ENCODE measurements at regions not wholly inside any gene's neighbourhood (a gene's known extent, or its start where the extent isn't known, plus 50 kb on each side); places are given as distances from the start of the nearest gene placed in this dataset.

DNA sequence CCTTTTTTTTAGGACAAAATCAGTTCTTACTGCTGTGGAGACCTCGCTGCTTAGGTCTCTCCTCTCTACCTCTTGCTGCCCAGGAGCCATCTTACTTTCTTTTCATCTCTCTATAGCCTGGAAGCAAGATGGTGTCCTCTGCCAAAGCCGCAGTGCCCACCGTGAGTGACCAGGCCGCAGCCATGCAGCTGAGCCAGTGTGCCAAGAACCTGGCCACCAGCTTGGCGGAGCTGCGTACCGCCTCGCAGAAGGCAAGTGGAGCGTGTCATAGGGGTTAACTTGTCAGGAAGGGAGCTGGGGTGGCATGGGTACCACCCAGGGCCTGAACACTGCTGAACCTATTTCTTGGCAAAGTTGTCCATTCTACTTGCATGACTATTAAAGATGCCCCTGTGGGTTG is 320.3 kb upstream of the TPM1 start:
- H3K9me3 ChIP-seq (ENCODE audit: insufficient read depth, low read length) = no peaks in the 10 kb centered on the region
- H3K9ac ChIP-seq (ENCODE audit: low read length) = no peak overlapping the region
- H3K4me2 ChIP-seq (ENCODE audit: low read length) = no peak overlapping the region
- TF ChIP-seq, protein P1, sequence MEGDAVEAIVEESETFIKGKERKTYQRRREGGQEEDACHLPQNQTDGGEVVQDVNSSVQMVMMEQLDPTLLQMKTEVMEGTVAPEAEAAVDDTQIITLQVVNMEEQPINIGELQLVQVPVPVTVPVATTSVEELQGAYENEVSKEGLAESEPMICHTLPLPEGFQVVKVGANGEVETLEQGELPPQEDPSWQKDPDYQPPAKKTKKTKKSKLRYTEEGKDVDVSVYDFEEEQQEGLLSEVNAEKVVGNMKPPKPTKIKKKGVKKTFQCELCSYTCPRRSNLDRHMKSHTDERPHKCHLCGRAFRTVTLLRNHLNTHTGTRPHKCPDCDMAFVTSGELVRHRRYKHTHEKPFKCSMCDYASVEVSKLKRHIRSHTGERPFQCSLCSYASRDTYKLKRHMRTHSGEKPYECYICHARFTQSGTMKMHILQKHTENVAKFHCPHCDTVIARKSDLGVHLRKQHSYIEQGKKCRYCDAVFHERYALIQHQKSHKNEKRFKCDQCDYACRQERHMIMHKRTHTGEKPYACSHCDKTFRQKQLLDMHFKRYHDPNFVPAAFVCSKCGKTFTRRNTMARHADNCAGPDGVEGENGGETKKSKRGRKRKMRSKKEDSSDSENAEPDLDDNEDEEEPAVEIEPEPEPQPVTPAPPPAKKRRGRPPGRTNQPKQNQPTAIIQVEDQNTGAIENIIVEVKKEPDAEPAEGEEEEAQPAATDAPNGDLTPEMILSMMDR (IDR thresholded peaks at IDR 0.05; ENCODE audit: low read depth, low read length) = no peak
- no peak for TF ChIP-seq EZH2phosphoT487 (IDR thresholded peaks at IDR 0.05; ENCODE audit: low read depth)
- no peaks in the 10 kb centered on the region for H3K4me1 ChIP-seq (ENCODE audit: low read length)
- H3K27me3 ChIP-seq (ENCODE audit: low read depth, low read length) = no peaks in the 10 kb centered on the region
- no peaks in the 10 kb centered on the region for H3K36me3 ChIP-seq (replicated peaks; ENCODE audit: low read depth, low read length)
- no peak overlapping the region for H3K4me3 ChIP-seq (ENCODE audit: low read length)
- no peaks in the 10 kb centered on the region for H4K20me1 ChIP-seq (ENCODE audit: insufficient read depth, low read length)
- H3K79me2 ChIP-seq (ENCODE audit: low read length) = no peaks in the 10 kb centered on the region
- no peak overlapping the region for H2AFZ ChIP-seq (ENCODE audit: low read depth, low read length)
- no peak overlapping the region for H3K27ac ChIP-seq (ENCODE audit: low read length)

- no peaks in the 10 kb centered on the region for H3K36me3 ChIP-seq (replicated peaks; ENCODE audit: low read depth, low read length)
- no peaks in the 10 kb centered on the region for H3K27me3 ChIP-seq (ENCODE audit: low read depth, low read length)
- no peaks in the 10 kb centered on the region for H4K20me1 ChIP-seq (ENCODE audit: insufficient read depth, low read length)
- H3K4me1 ChIP-seq (ENCODE audit: low read length) = no peaks in the 10 kb centered on the region
- H3K4me3 ChIP-seq (ENCODE audit: low read length) = no peak overlapping the region
- no peaks in the 10 kb centered on the region for H3K79me2 ChIP-seq (ENCODE audit: low read length)
- no peaks in the 10 kb centered on the region for H3K9me3 ChIP-seq (ENCODE audit: insufficient read depth, low read length)
- no peak for TF ChIP-seq EZH2phosphoT487 (IDR thresholded peaks at IDR 0.05; ENCODE audit: low read depth)
- TF ChIP-seq, protein P1 (IDR thresholded peaks at IDR 0.05; ENCODE audit: low read depth, low read length) = no peak
- no peak overlapping the region for H2AFZ ChIP-seq (ENCODE audit: low read depth, low read length)
- no peak overlapping the region for H3K4me2 ChIP-seq (ENCODE audit: low read length)
- H3K27ac ChIP-seq (ENCODE audit: low read length) = no peak overlapping the region
- H3K9ac ChIP-seq (ENCODE audit: low read length) = no peak overlapping the region
Measured at GRCh38 chr15:62726461-62726860, 316.1 kb upstream of the TPM1 start.

DNA sequence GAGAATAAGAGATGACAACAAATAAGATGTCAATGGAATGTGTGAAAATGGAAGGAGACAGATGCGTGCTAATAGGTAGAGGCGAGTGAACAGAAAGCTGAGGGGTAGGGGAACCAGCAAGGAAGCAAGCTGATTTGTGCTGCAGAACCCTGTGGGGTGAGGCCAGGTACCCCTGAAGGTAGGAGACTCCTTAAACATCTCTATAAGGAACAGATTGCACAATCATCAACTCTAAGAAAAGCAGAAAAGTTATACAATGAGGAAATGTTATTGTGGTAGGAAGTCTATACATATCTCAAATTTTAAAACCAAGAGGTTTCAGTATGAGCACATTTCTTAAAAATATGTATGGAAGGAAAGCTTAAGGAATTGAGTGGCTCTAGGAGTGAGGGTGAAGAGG is 315.0 kb upstream of the TPM1 start:
- no peak overlapping the region for H3K27ac ChIP-seq (ENCODE audit: low read length)
- H3K79me2 ChIP-seq (ENCODE audit: low read length) = no peaks in the 10 kb centered on the region
- H4K20me1 ChIP-seq (ENCODE audit: insufficient read depth, low read length) = no peaks in the 10 kb centered on the region
- no peak overlapping the region for H3K4me2 ChIP-seq (ENCODE audit: low read length)
- H3K4me3 ChIP-seq (ENCODE audit: low read length) = no peak overlapping the region
- TF ChIP-seq, protein P1 (IDR thresholded peaks at IDR 0.05; ENCODE audit: low read depth, low read length) = no peak
- no peak for TF ChIP-seq EZH2phosphoT487 (IDR thresholded peaks at IDR 0.05; ENCODE audit: low read depth)
- H3K36me3 ChIP-seq (replicated peaks; ENCODE audit: low read depth, low read length) = no peaks in the 10 kb centered on the region
- no peaks in the 10 kb centered on the region for H3K9me3 ChIP-seq (ENCODE audit: insufficient read depth, low read length)
- no peaks in the 10 kb centered on the region for H3K27me3 ChIP-seq (ENCODE audit: low read depth, low read length)
- H3K4me1 ChIP-seq (ENCODE audit: low read length) = no peaks in the 10 kb centered on the region
- H2AFZ ChIP-seq (ENCODE audit: low read depth, low read length) = no peak overlapping the region
- H3K9ac ChIP-seq (ENCODE audit: low read length) = no peak overlapping the region

DNA sequence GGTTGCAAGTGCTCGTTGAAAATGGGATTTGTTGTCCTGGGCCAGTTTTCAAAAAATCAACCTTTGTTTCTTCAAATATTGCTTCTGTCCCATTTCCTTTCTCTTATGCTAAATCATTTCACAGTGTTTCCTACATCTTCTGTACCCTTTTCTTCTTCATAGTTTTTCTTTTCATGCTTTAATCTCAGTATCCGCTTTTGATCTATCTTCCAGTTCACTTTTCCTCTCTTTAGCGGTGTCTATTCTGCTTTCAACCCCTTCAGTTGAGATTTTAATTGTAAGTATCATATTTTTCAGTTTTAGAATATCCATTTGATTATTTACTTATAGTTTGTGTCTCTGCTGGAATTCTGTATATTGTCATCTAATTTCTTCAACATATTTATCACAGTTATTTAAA is 311.7 kb upstream of the TPM1 start:
- no peak overlapping the region for H3K4me2 ChIP-seq (ENCODE audit: low read length)
- H3K27me3 ChIP-seq (ENCODE audit: low read depth, low read length) = no peaks in the 10 kb centered on the region
- no peak overlapping the region for H3K9ac ChIP-seq (ENCODE audit: low read length)
- H3K27ac ChIP-seq (ENCODE audit: low read length) = no peak overlapping the region
- H3K79me2 ChIP-seq (ENCODE audit: low read length) = no peaks in the 10 kb centered on the region
- TF ChIP-seq EZH2phosphoT487 (IDR thresholded peaks at IDR 0.05; ENCODE audit: low read depth) = no peak
- TF ChIP-seq, protein P1 (IDR thresholded peaks at IDR 0.05; ENCODE audit: low read depth, low read length) = no peak
- H3K4me3 ChIP-seq (ENCODE audit: low read length) = no peak overlapping the region
- H3K4me1 ChIP-seq (ENCODE audit: low read length) = peaks cover 12% of the 10 kb centered on the region
- H3K9me3 ChIP-seq (ENCODE audit: insufficient read depth, low read length) = no peaks in the 10 kb centered on the region
- no peaks in the 10 kb centered on the region for H3K36me3 ChIP-seq (replicated peaks; ENCODE audit: low read depth, low read length)
- no peak overlapping the region for H2AFZ ChIP-seq (ENCODE audit: low read depth, low read length)
- H4K20me1 ChIP-seq (ENCODE audit: insufficient read depth, low read length) = no peaks in the 10 kb centered on the region

Data from OCI-LY3 (cell line).